Osteocyte (in vitro differentiated cells): ENCODE measurements at regions not wholly inside any gene's neighbourhood (a gene's known extent, or its start where the extent isn't known, plus 50 kb on each side); places are given as distances from the start of the nearest gene placed in this dataset.

Experiments used
- DNase-seq: peaks from one replicate; pipeline ENCODE4 v3.0.0; 2021; ENCODE audit warnings: mixed read lengths; ENCODE audit not compliant: unreplicated experiment; ENCODE audit errors: extremely low spot score
- H3K27ac Mint-ChIP-seq: one replicate; pipeline ENCODE4 v1.8.0; 2021; ENCODE audit warnings: mild to moderate bottlenecking, mixed read lengths; ENCODE audit not compliant: unreplicated experiment
- H3K27me3 Mint-ChIP-seq: one replicate; pipeline ENCODE4 v1.8.0; 2021; ENCODE audit warnings: mixed read lengths; ENCODE audit not compliant: unreplicated experiment
- H3K36me3 Mint-ChIP-seq: one replicate; pipeline ENCODE4 v1.8.0; 2021; ENCODE audit warnings: mixed read lengths; ENCODE audit not compliant: unreplicated experiment
- H3K4me1 Mint-ChIP-seq: one replicate; pipeline ENCODE4 v1.8.0; 2021; ENCODE audit warnings: mixed read lengths; ENCODE audit not compliant: unreplicated experiment
- H3K4me3 Mint-ChIP-seq: one replicate; pipeline ENCODE4 v1.8.0; 2021; ENCODE audit warnings: mild to moderate bottlenecking, moderate library complexity, mixed read lengths; ENCODE audit not compliant: unreplicated experiment
- H3K9me3 Mint-ChIP-seq: one replicate; pipeline ENCODE4 v1.8.0; 2021; ENCODE audit warnings: mixed read lengths; ENCODE audit not compliant: unreplicated experiment
- TF ChIP-seq, protein P1 (sequence below): fragments of 200-600 bp; sonication (generic); IDR thresholded peaks from 2 replicates; pipeline ENCODE4 v1.5.0; 2021; ENCODE audit warnings: antibody characterized with exemption, mild to moderate bottlenecking, moderate library complexity

DNA sequence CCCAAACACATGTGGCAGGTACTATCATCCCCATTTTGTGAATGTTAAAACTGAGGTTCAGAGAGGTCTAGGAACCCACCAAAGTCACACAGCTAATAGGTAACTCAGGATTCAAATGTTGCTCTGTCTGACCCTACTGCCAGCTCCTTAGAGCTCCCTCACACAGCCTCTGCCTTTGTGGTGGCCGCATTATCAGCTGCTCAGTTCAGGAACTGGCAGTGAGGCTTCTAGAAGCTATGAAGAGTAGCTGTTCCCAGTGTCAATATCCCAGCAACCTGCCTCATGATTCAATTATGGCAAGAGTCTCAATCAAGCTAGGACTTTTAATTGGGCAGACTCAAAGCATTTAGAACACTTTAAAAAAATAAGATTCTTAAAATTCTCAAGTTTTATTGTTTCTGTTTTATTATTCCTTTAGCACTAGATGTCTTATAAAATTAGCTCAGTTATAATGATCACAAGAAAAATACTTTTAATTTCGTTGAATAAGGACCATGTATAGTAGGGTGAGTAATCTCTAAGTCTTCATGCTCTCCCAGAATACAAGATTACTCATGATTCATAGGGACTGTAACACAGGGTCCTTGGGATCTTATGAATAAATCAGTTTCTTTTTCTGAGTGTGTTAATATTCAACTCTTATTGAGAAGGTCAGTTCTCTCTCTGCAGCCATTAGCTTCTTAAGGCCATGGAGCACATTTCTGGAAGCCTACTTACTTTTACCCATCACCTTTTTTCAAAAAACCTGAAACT is 342.7 kb downstream of the RND3 start:
- DNase-seq, result no peak
- TF ChIP-seq, protein P1, sequence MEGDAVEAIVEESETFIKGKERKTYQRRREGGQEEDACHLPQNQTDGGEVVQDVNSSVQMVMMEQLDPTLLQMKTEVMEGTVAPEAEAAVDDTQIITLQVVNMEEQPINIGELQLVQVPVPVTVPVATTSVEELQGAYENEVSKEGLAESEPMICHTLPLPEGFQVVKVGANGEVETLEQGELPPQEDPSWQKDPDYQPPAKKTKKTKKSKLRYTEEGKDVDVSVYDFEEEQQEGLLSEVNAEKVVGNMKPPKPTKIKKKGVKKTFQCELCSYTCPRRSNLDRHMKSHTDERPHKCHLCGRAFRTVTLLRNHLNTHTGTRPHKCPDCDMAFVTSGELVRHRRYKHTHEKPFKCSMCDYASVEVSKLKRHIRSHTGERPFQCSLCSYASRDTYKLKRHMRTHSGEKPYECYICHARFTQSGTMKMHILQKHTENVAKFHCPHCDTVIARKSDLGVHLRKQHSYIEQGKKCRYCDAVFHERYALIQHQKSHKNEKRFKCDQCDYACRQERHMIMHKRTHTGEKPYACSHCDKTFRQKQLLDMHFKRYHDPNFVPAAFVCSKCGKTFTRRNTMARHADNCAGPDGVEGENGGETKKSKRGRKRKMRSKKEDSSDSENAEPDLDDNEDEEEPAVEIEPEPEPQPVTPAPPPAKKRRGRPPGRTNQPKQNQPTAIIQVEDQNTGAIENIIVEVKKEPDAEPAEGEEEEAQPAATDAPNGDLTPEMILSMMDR, result no peak
- no peaks in the 10 kb centered on the region for H3K27me3 Mint-ChIP-seq
- H3K4me1 Mint-ChIP-seq, result peaks cover 48% of the 10 kb centered on the region
- no peak overlapping the region for H3K4me3 Mint-ChIP-seq
- H3K9me3 Mint-ChIP-seq, result no peaks in the 10 kb centered on the region
- H3K27ac Mint-ChIP-seq, result no peak overlapping the region
- no peaks in the 10 kb centered on the region for H3K36me3 Mint-ChIP-seq

DNA sequence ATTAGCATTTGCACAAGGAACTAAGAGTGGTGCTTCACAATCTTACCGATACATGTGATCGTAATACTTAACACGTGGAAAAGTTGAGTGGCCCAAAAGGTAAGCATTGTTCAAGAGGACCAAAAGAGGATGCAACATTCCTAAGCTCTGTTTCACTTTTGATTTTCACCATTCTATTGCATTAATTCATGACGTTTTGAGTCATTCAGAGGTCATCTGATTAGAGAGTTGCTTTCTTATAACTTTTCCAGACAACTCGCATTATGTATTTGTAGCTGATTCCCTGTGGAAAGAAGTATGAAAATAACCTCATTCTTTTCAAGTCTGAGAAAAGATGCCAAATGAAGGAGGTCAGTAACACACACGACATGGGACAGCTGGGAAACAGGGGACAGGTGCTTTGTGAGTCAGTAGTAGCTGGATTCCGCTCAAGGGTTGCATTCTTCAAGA is 344.4 kb downstream of the RND3 start:
- Mint-ChIP-seq H3K36me3 (no peaks in the 10 kb centered on the region), H3K27me3 (no peaks in the 10 kb centered on the region), H3K27ac (peak overlapping the region; percentile 29), H3K9me3 (no peaks in the 10 kb centered on the region), H3K4me1 (peaks cover 52% of the 10 kb centered on the region), H3K4me3 (no peak overlapping the region)
- TF ChIP-seq, protein P1, result no peak
- no peak for DNase-seq

DNA sequence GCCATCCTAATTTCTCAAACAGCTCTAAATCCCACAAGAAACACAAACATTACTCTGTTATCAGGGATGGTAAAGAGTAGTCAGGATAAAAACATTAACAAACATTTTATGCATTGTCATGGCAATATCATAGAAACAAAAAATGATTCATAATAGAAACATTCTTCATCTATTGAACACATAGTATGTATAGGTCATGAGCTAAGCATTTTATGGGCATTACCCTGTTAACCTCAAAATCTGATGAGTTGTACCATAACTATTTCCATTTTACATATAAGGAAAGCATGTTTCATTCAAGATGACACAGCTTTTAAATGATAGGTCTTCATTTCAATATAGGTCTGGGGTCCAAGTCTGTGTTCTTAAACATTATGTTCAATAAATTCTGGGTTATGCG is 344.9 kb downstream of the RND3 start:
- Mint-ChIP-seq H3K9me3 (no peaks in the 10 kb centered on the region), H3K36me3 (no peaks in the 10 kb centered on the region), H3K27ac (peak overlapping the region; percentile 33), H3K4me1 (peaks cover 52% of the 10 kb centered on the region), H3K4me3 (no peak overlapping the region), H3K27me3 (no peaks in the 10 kb centered on the region)
- no peak for DNase-seq
- TF ChIP-seq, protein P1, result no peak

DNA sequence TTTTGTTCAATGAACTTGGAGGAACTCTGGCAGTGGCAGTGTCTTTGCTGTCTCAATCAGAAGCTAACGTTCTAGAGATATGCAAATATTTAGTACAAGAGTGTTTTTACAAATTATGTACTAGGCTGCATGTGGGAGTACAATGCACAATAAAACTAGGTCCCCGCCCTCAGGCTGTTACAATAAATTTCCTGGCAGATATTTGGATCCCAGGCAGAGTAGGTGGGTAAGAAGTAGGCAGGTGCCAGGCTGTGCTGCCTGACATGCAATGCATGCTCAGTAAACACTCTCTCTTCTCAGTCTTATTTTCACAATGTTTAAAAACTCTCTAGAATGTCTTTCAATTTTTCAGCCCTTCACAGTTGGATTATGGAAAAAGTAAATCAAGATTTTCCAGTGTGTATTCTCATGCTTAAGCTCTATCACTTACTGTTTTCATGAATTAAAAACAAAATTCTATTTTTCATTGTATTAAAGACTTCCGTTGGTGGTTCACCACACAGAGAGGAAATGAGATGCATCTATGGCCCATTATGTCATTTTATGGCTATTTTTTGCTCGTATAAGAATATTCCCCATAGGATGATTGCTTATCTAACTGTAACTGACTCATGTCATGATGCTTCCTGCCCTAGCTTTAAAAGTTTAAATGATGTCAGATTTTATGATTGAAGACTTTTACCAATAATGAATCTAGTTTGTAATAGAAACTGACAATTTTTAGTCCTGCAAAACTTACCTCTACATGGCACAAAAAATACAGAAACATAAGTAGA is 346.1 kb downstream of the RND3 start:
- H3K27ac Mint-ChIP-seq, result peak overlapping the region; percentile 61
- H3K36me3 Mint-ChIP-seq, result no peaks in the 10 kb centered on the region
- H3K27me3 Mint-ChIP-seq, result no peaks in the 10 kb centered on the region
- TF ChIP-seq, protein P1, result no peak
- H3K4me1 Mint-ChIP-seq, result peaks cover 60% of the 10 kb centered on the region
- no peak for DNase-seq
- H3K4me3 Mint-ChIP-seq, result no peak overlapping the region
- H3K9me3 Mint-ChIP-seq, result no peaks in the 10 kb centered on the region

DNA sequence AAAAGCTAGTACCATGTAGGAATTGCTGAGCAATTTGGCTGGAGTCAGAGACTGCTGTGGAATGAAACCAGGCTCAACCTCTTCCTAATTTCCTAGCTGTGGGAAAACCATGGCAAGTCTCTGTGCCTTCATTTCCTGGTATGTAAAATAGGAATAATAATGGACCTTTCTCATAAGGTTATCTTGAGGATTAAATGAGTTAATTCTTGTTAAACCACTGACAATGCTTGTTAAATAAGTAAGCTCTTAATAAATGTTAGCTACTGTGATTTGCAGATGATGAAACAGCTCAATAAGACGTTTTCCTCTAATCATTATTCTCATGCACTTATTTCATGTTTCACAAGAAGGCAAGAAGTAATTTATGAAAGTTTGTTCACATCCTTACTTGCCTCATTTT is 346.7 kb downstream of the RND3 start:
- H3K27ac Mint-ChIP-seq, result peak overlapping the region; percentile 61
- H3K4me3 Mint-ChIP-seq, result no peak overlapping the region
- no peaks in the 10 kb centered on the region for H3K9me3 Mint-ChIP-seq
- no peaks in the 10 kb centered on the region for H3K27me3 Mint-ChIP-seq
- peaks cover 65% of the 10 kb centered on the region for H3K4me1 Mint-ChIP-seq
- no peak for DNase-seq
- H3K36me3 Mint-ChIP-seq, result no peaks in the 10 kb centered on the region
- TF ChIP-seq, protein P1, result no peak
